DOHH2 (cell line): ENCODE measurements at regions not wholly inside any gene's neighbourhood (a gene's known extent, or its start where the extent isn't known, plus 50 kb on each side); places are given as distances from the start of the nearest gene placed in this dataset.

Source experiments
- H3F3A ChIP-seq: fragments of 200-600 bp; sonication (generic), shearing (Covaris generic); 2 replicates; pipeline ENCODE4 v1.6.0; 2016; ENCODE audit warnings: antibody characterized with exemption, mild to moderate bottlenecking; ENCODE audit not compliant: control insufficient read depth, insufficient read depth
- H3K27ac ChIP-seq: fragments of 200-600 bp; sonication (generic); 2 replicates; pipeline ENCODE4 v1.5.1; 2014; ENCODE audit warnings: low read depth, mild to moderate bottlenecking, low read length, moderate library complexity
- H3K27me3 ChIP-seq: fragments of 200-600 bp; sonication (generic); 2 replicates; pipeline ENCODE4 v1.6.1; 2014; ENCODE audit warnings: mild to moderate bottlenecking, low read length, mixed read lengths; ENCODE audit not compliant: control insufficient read depth
- H3K36me3 ChIP-seq: fragments of 200-600 bp; sonication (generic); 2 replicates; pipeline ENCODE4 v1.6.1; 2014; ENCODE audit warnings: mild to moderate bottlenecking, low read length, moderate library complexity, mixed read lengths; ENCODE audit not compliant: control insufficient read depth
- H3K4me1 ChIP-seq: fragments of 200-600 bp; sonication (generic); 2 replicates; pipeline ENCODE4 v1.6.1; 2014; ENCODE audit warnings: mild to moderate bottlenecking, low read length, mixed read lengths; ENCODE audit not compliant: control insufficient read depth
- H3K4me2 ChIP-seq: fragments of 200-600 bp; sonication (generic); 2 replicates; pipeline ENCODE4 v1.6.0; 2014; ENCODE audit warnings: mild to moderate bottlenecking, low read length, moderate library complexity
- H3K4me3 ChIP-seq: fragments of 200-600 bp; sonication (generic); 2 replicates; pipeline ENCODE4 v1.5.1; 2014; ENCODE audit warnings: mild to moderate bottlenecking, low read length, mixed read lengths
- H3K79me2 ChIP-seq: fragments of 200-600 bp; sonication (generic); 2 replicates; pipeline ENCODE4 v1.6.1; 2014; ENCODE audit warnings: mild to moderate bottlenecking, low read length, mixed read lengths; ENCODE audit not compliant: control insufficient read depth
- H3K9me2 ChIP-seq: fragments of 200-600 bp; sonication (generic); replicated peaks from 2 replicates; pipeline ENCODE4 v1.6.1; 2014; ENCODE audit warnings: mild to moderate bottlenecking, low read length, mixed read lengths; ENCODE audit not compliant: control insufficient read depth
- H3K9me3 ChIP-seq: fragments of 200-600 bp; sonication (generic); 2 replicates; pipeline ENCODE4 v1.6.1; 2014; ENCODE audit warnings: antibody characterized with exemption, low read length, mixed read lengths; ENCODE audit not compliant: control insufficient read depth, insufficient read depth
- H4K20me1 ChIP-seq: fragments of 200-600 bp; sonication (generic); 2 replicates; pipeline ENCODE4 v1.6.0; 2014; ENCODE audit warnings: low read depth, mild to moderate bottlenecking, antibody characterized with exemption, low read length, moderate library complexity; ENCODE audit not compliant: control insufficient read depth, insufficient read depth
- EZH2phosphoT487 ChIP-seq: fragments of 200-600 bp; sonication (generic); IDR thresholded peaks from 2 replicates; pipeline ENCODE4 v1.6.1; 2017; ENCODE audit warnings: borderline replicate concordance, mild to moderate bottlenecking, antibody characterized with exemption, low read length, moderate library complexity, mixed read lengths
- TF ChIP-seq, protein P1 (sequence below): fragments of 200-600 bp; sonication (generic); IDR thresholded peaks from one replicate; pipeline ENCODE4 v1.5.1; 2014; ENCODE audit warnings: antibody characterized with exemption, mild to moderate bottlenecking, low read depth, low read length; ENCODE audit not compliant: poor library complexity, severe bottlenecking

- Histone ChIP-seq H3K4me3 (no peak overlapping the region), H3K4me2 (no peak overlapping the region), H3K79me2 (no peaks in the 10 kb centered on the region), H3K36me3 (no peaks in the 10 kb centered on the region), H3F3A (no peaks in the 10 kb centered on the region), H3K27me3 (no peaks in the 10 kb centered on the region), H3K9me3 (peaks cover 4% of the 10 kb centered on the region; the same call in 1 of the 2 replicates), H4K20me1 (no peaks in the 10 kb centered on the region), H3K27ac (no peak overlapping the region), H3K4me1 (no peaks in the 10 kb centered on the region), H3K9me2 (no peaks in the 10 kb centered on the region)
- TF ChIP-seq, protein P1, sequence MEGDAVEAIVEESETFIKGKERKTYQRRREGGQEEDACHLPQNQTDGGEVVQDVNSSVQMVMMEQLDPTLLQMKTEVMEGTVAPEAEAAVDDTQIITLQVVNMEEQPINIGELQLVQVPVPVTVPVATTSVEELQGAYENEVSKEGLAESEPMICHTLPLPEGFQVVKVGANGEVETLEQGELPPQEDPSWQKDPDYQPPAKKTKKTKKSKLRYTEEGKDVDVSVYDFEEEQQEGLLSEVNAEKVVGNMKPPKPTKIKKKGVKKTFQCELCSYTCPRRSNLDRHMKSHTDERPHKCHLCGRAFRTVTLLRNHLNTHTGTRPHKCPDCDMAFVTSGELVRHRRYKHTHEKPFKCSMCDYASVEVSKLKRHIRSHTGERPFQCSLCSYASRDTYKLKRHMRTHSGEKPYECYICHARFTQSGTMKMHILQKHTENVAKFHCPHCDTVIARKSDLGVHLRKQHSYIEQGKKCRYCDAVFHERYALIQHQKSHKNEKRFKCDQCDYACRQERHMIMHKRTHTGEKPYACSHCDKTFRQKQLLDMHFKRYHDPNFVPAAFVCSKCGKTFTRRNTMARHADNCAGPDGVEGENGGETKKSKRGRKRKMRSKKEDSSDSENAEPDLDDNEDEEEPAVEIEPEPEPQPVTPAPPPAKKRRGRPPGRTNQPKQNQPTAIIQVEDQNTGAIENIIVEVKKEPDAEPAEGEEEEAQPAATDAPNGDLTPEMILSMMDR = no peak
- no peak for TF ChIP-seq EZH2phosphoT487
These were observed 122.0 kb upstream of the UNC5B start for GRCh38 chr10:71090330-71090729.

GRCh38 chr10:71090801-71091200, 121.6 kb upstream of the UNC5B start:
- TF ChIP-seq EZH2phosphoT487 = no peak
- TF ChIP-seq, protein P1 = no peak
- no peaks in the 10 kb centered on the region for H3K4me1 ChIP-seq
- no peaks in the 10 kb centered on the region for H3K9me2 ChIP-seq
- H4K20me1 ChIP-seq = no peaks in the 10 kb centered on the region
- no peaks in the 10 kb centered on the region for H3K36me3 ChIP-seq
- no peaks in the 10 kb centered on the region for H3K27me3 ChIP-seq
- H3K4me3 ChIP-seq = no peak overlapping the region
- no peaks in the 10 kb centered on the region for H3K79me2 ChIP-seq
- H3F3A ChIP-seq = no peaks in the 10 kb centered on the region
- H3K27ac ChIP-seq = no peak overlapping the region
- H3K4me2 ChIP-seq = no peak overlapping the region
- peaks cover 4% of the 10 kb centered on the region; the same call in 1 of the 2 replicates for H3K9me3 ChIP-seq

DNA sequence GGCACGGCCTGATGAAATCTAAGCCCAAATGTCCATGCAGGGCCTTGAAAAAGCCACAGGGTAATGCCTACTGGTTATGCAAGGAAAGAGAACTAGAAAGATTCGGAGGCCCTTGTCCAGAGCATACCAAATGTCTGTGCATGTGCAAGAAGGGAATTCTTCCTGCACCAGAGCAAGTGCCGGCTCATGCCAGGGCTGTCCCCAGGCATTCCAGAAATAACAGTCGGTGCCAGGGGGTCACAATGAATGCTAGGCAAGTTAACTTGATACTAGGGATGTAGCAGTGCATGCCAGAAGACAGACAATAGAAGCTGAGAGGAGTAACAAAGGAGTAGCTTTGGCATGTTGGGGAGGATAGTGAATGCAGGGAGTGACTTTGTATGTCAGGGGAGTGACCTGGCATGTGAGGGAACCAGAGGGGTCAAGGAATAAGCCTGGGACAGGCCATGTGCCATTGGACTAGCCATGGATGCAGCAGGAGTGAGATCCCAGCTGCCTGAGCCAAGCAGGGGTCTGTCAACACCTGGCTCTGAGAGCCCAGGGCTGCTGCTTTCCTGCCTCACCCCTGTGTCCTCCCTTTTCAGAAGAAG, 119.5 kb upstream of the UNC5B start:
- H3K4me2 ChIP-seq = no peak overlapping the region
- TF ChIP-seq, protein P1 = no peak
- TF ChIP-seq EZH2phosphoT487 = no peak
- no peak overlapping the region for H3K4me3 ChIP-seq
- no peaks in the 10 kb centered on the region for H3K79me2 ChIP-seq
- H3K4me1 ChIP-seq = no peaks in the 10 kb centered on the region
- H3K9me3 ChIP-seq = peaks cover 4% of the 10 kb centered on the region; the same call in 1 of the 2 replicates
- no peak overlapping the region for H3K27ac ChIP-seq
- H3F3A ChIP-seq = no peaks in the 10 kb centered on the region
- no peaks in the 10 kb centered on the region for H3K9me2 ChIP-seq
- no peaks in the 10 kb centered on the region for H3K27me3 ChIP-seq
- H4K20me1 ChIP-seq = no peaks in the 10 kb centered on the region
- H3K36me3 ChIP-seq = no peaks in the 10 kb centered on the region
